Mesendoderm (in vitro differentiated cells): ENCODE measurements at regions not wholly inside any gene's neighbourhood (a gene's known extent, or its start where the extent isn't known, plus 50 kb on each side); places are given as distances from the start of the nearest gene placed in this dataset.
A peak's percentile ranks its signal among the peaks of the same experiment; 100 is the strongest.

ENCODE experiments used
- DNase-seq: peaks from one replicate; pipeline ENCODE4 v3.0.0; 2013
- H2AK5ac ChIP-seq: 2 replicates; pipeline ENCODE4 v1.6.1; 2013; ENCODE audit warnings: low read length, inconsistent platforms
- H2BK120ac ChIP-seq: 2 replicates; pipeline ENCODE4 v1.6.1; 2013; ENCODE audit warnings: low read depth, mild to moderate bottlenecking, low read length, moderate library complexity, mixed read lengths
- H2BK15ac ChIP-seq: replicated peaks from 2 replicates; pipeline ENCODE4 v1.6.1; 2013; ENCODE audit warnings: low read depth, mild to moderate bottlenecking, moderate library complexity
- H2BK5ac ChIP-seq: 2 replicates; pipeline ENCODE4 v1.6.1; 2013; ENCODE audit warnings: low read length, inconsistent platforms
- H3K18ac ChIP-seq: 2 replicates; pipeline ENCODE4 v1.6.1; 2013; ENCODE audit warnings: mild to moderate bottlenecking, low read length, mixed read lengths
- H3K23ac ChIP-seq: one replicate; pipeline ENCODE4 v1.6.1; 2013; ENCODE audit warnings: low read length
- H3K27ac ChIP-seq: 2 replicates; pipeline ENCODE4 v1.5.1; 2013; ENCODE audit warnings: low read depth, mild to moderate bottlenecking, inconsistent platforms, low read length, moderate library complexity
- H3K27me3 ChIP-seq: 2 replicates; pipeline ENCODE4 v1.6.1; 2013; ENCODE audit warnings: low read length, control low read depth, mild to moderate bottlenecking, inconsistent platforms; ENCODE audit not compliant: insufficient read depth, poor library complexity
- H3K36me3 ChIP-seq: 2 replicates; pipeline ENCODE4 v1.6.1; 2013; ENCODE audit warnings: low read length, inconsistent platforms; ENCODE audit not compliant: control insufficient read depth, insufficient read depth
- H3K4ac ChIP-seq: one replicate; pipeline ENCODE4 v1.6.1; 2013; ENCODE audit warnings: low read depth, mild to moderate bottlenecking, low read length, moderate library complexity
- H3K4me1 ChIP-seq: 2 replicates; pipeline ENCODE4 v1.6.1; 2013; ENCODE audit warnings: low read depth, low read length, inconsistent platforms; ENCODE audit not compliant: control insufficient read depth
- H3K4me2 ChIP-seq: 2 replicates; pipeline ENCODE4 v1.6.1; 2013; ENCODE audit warnings: low read length
- H3K4me3 ChIP-seq: 2 replicates; pipeline ENCODE4 v1.5.1; 2013; ENCODE audit warnings: mild to moderate bottlenecking, low read length
- H3K56ac ChIP-seq: one replicate; pipeline ENCODE4 v1.6.1; 2013; ENCODE audit warnings: low read length
- H3K79me1 ChIP-seq: 2 replicates; pipeline ENCODE4 v1.6.1; 2013; ENCODE audit warnings: low read length, inconsistent platforms
- H3K79me2 ChIP-seq: 2 replicates; pipeline ENCODE4 v1.6.1; 2013; ENCODE audit warnings: mild to moderate bottlenecking, low read length; ENCODE audit not compliant: control insufficient read depth, insufficient read depth
- H3K9ac ChIP-seq: 2 replicates; pipeline ENCODE4 v1.6.1; 2013; ENCODE audit warnings: low read length, inconsistent platforms
- H4K5ac ChIP-seq: one replicate; pipeline ENCODE4 v1.6.1; 2013; ENCODE audit warnings: low read length
- H4K8ac ChIP-seq: one replicate; pipeline ENCODE4 v1.6.1; 2013; ENCODE audit warnings: low read depth, mild to moderate bottlenecking, control low read depth, low read length, moderate library complexity
- WGBS: extraction: QIAGEN DNeasy Blood & Tissue Kit; methylation state at CpG from one replicate; pipeline ENCODE4 v1.1.7; 2013; ENCODE audit warnings: low lambda C conversion rate, missing lambda C conversion rate; ENCODE audit not compliant: insufficient coverage; ENCODE audit errors: extremely low coverage; 5-methylcytosine and 5-hydroxymethylcytosine counted together

- Histone ChIP-seq H3K27me3 (no peaks in the 10 kb centered on the region), H3K4me3 (no peak overlapping the region), H3K79me1 (no peaks in the 10 kb centered on the region), H3K36me3 (no peaks in the 10 kb centered on the region), H3K27ac (no peak overlapping the region), H4K5ac (no peak overlapping the region), H3K23ac (no peak overlapping the region), H3K9ac (no peak overlapping the region), H2BK15ac (no peak overlapping the region), H4K8ac (no peak overlapping the region), H3K4ac (no peak overlapping the region), H3K18ac (no peak overlapping the region), H3K4me1 (no peaks in the 10 kb centered on the region), H2AK5ac (no peak overlapping the region), H3K79me2 (no peaks in the 10 kb centered on the region), H3K4me2 (no peak overlapping the region), H3K56ac (no peak overlapping the region), H2BK120ac (no peak overlapping the region), H2BK5ac (no peak overlapping the region)
- no CpG with 5 or more reads among the region's 1 CpG for WGBS
- no peak for DNase-seq
These were observed 1450.7 kb upstream of the SPRY2 start for GRCh38 chr13:81791641-81792040.

- Histone ChIP-seq H3K18ac (peak overlapping the region; percentile 39), H3K56ac (no peak overlapping the region), H3K36me3 (no peaks in the 10 kb centered on the region), H2AK5ac (no peak overlapping the region), H3K4ac (no peak overlapping the region), H3K4me1 (no peaks in the 10 kb centered on the region), H4K8ac (no peak overlapping the region), H3K79me1 (no peaks in the 10 kb centered on the region), H4K5ac (no peak overlapping the region), H2BK5ac (no peak overlapping the region), H3K23ac (no peak overlapping the region), H3K4me3 (no peak overlapping the region), H3K9ac (no peak overlapping the region), H2BK15ac (no peak overlapping the region), H3K79me2 (no peaks in the 10 kb centered on the region), H3K27me3 (no peaks in the 10 kb centered on the region), H3K4me2 (no peak overlapping the region), H3K27ac (no peak overlapping the region), H2BK120ac (no peak overlapping the region)
- DNase-seq = no peak
- WGBS = no CpG with 5 or more reads among the region's 3 CpGs
These were observed 1440.5 kb upstream of the SPRY2 start for GRCh38 chr13:81781471-81781870.

- H3K27me3 ChIP-seq = no peaks in the 10 kb centered on the region
- H3K9ac ChIP-seq = no peak overlapping the region
- H3K56ac ChIP-seq = no peak overlapping the region
- no peaks in the 10 kb centered on the region for H3K79me2 ChIP-seq
- no peaks in the 10 kb centered on the region for H3K36me3 ChIP-seq
- H2BK5ac ChIP-seq = no peak overlapping the region
- no peak overlapping the region for H4K5ac ChIP-seq
- no peaks in the 10 kb centered on the region for H3K4me1 ChIP-seq
- H2BK120ac ChIP-seq = no peak overlapping the region
- H2BK15ac ChIP-seq = no peak overlapping the region
- no peak overlapping the region for H3K27ac ChIP-seq
- H2AK5ac ChIP-seq = no peak overlapping the region
- DNase-seq = no peak
- no peak overlapping the region for H3K23ac ChIP-seq
- no peak overlapping the region for H4K8ac ChIP-seq
- H3K18ac ChIP-seq = no peak overlapping the region
- H3K79me1 ChIP-seq = no peaks in the 10 kb centered on the region
- no peak overlapping the region for H3K4me3 ChIP-seq
- H3K4ac ChIP-seq = no peak overlapping the region
- H3K4me2 ChIP-seq = no peak overlapping the region
These were observed 1439.0 kb upstream of the SPRY2 start for GRCh38 chr13:81779876-81780275.

GRCh38 chr13:81778350-81778749, 1437.4 kb upstream of the SPRY2 start:
- Histone ChIP-seq H2BK15ac (no peak overlapping the region), H4K8ac (no peak overlapping the region), H3K79me2 (no peaks in the 10 kb centered on the region), H3K4me3 (no peak overlapping the region), H3K56ac (no peak overlapping the region), H3K36me3 (no peaks in the 10 kb centered on the region), H3K79me1 (no peaks in the 10 kb centered on the region), H2BK120ac (no peak overlapping the region), H4K5ac (no peak overlapping the region), H3K18ac (no peak overlapping the region), H3K27ac (no peak overlapping the region), H3K23ac (no peak overlapping the region), H2AK5ac (no peak overlapping the region), H3K4ac (no peak overlapping the region), H3K4me1 (no peaks in the 10 kb centered on the region), H2BK5ac (no peak overlapping the region), H3K27me3 (no peaks in the 10 kb centered on the region), H3K4me2 (no peak overlapping the region), H3K9ac (no peak overlapping the region)
- no CpG with 5 or more reads among the region's 1 CpG for WGBS
- DNase-seq = no peak

- Histone ChIP-seq H3K4ac (peak overlapping the region; percentile 36), H3K18ac (no peak overlapping the region), H3K36me3 (no peaks in the 10 kb centered on the region), H3K27ac (no peak overlapping the region), H3K4me2 (no peak overlapping the region), H3K9ac (no peak overlapping the region), H2AK5ac (no peak overlapping the region), H3K27me3 (no peaks in the 10 kb centered on the region), H3K4me1 (peaks cover 2% of the 10 kb centered on the region), H3K4me3 (no peak overlapping the region), H3K79me1 (no peaks in the 10 kb centered on the region), H3K23ac (no peak overlapping the region), H2BK120ac (no peak overlapping the region), H2BK15ac (no peak overlapping the region), H2BK5ac (peak overlapping the region; percentile 36), H3K79me2 (no peaks in the 10 kb centered on the region), H4K8ac (no peak overlapping the region), H4K5ac (no peak overlapping the region), H3K56ac (no peak overlapping the region)
- DNase-seq = no peak
- WGBS = no CpG with 5 or more reads among the region's 1 CpG
These were observed 1432.3 kb upstream of the SPRY2 start for GRCh38 chr13:81773263-81773662.

- Histone ChIP-seq H3K23ac (no peak overlapping the region), H3K27me3 (no peaks in the 10 kb centered on the region), H3K36me3 (no peaks in the 10 kb centered on the region), H2BK120ac (no peak overlapping the region), H4K5ac (peak overlapping the region; percentile 51), H3K4me2 (no peak overlapping the region), H3K4me3 (no peak overlapping the region), H3K56ac (peak overlapping the region; percentile 51), H3K9ac (no peak overlapping the region), H3K79me2 (no peaks in the 10 kb centered on the region), H4K8ac (no peak overlapping the region), H3K4ac (no peak overlapping the region), H3K27ac (peak overlapping the region; percentile 59), H2BK15ac (no peak overlapping the region), H3K18ac (no peak overlapping the region), H2AK5ac (no peak overlapping the region), H3K79me1 (no peaks in the 10 kb centered on the region), H2BK5ac (peak overlapping the region; percentile 95), H3K4me1 (peaks cover 2% of the 10 kb centered on the region)
- peak; percentile 92 for DNase-seq
- WGBS = no CpG with 5 or more reads among the region's 2 CpGs
These were observed 1431.0 kb upstream of the SPRY2 start for GRCh38 chr13:81771951-81772350.
